Gastrocnemius medialis (tissue), 4 donors: ENCODE measurements at regions not wholly inside any gene's neighbourhood (a gene's known extent, or its start where the extent isn't known, plus 50 kb on each side); places are given as distances from the start of the nearest gene placed in this dataset.

Experiments
- POLR2A ChIP-seq, 2 donors: fragments of 450-650 bp; IDR thresholded peaks; one replicate each; pipeline ENCODE4 v1.6.1; 2017; ENCODE audit warnings: antibody characterized with exemption in 2 of 2, mild to moderate bottlenecking in 2 of 2, moderate library complexity in 2 of 2
- TF ChIP-seq, protein P1 (sequence below), 5 experiments: fragments of 450-650 bp in 3 of 5; fragments of 200-600 bp in 2 of 5; sonication (generic) in 2 of 5; IDR thresholded peaks in 4 of 5; conservative IDR thresholded peaks in 1 of 5; 1 replicate in 4 of 5; 2 replicates in 1 of 5; pipeline ENCODE4 v1.5.1; 2016 to 2019; ENCODE audit warnings: antibody characterized with exemption in 5 of 5, mild to moderate bottlenecking in 3 of 5, moderate library complexity in 3 of 5

GRCh38 chr2:19484736-19485135 lies 126.3 kb upstream of the OSR1 start:
- TF ChIP-seq, protein P1, sequence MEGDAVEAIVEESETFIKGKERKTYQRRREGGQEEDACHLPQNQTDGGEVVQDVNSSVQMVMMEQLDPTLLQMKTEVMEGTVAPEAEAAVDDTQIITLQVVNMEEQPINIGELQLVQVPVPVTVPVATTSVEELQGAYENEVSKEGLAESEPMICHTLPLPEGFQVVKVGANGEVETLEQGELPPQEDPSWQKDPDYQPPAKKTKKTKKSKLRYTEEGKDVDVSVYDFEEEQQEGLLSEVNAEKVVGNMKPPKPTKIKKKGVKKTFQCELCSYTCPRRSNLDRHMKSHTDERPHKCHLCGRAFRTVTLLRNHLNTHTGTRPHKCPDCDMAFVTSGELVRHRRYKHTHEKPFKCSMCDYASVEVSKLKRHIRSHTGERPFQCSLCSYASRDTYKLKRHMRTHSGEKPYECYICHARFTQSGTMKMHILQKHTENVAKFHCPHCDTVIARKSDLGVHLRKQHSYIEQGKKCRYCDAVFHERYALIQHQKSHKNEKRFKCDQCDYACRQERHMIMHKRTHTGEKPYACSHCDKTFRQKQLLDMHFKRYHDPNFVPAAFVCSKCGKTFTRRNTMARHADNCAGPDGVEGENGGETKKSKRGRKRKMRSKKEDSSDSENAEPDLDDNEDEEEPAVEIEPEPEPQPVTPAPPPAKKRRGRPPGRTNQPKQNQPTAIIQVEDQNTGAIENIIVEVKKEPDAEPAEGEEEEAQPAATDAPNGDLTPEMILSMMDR (IDR thresholded peaks at IDR 0.05 in 4 of 5, conservative IDR thresholded peaks at IDR 0.05 in 1 of 5), result no peak
- no peak for TF ChIP-seq POLR2A (IDR thresholded peaks at IDR 0.05)
